Right renal cortex interstitium (tissue), 3 donors: ENCODE measurements at regions not wholly inside any gene's neighbourhood (a gene's known extent, or its start where the extent isn't known, plus 50 kb on each side); places are given as distances from the start of the nearest gene placed in this dataset.
"Not testable (repeated sequence)": the region's sequence is repeated elsewhere in the genome, so short reads cannot be mapped to it uniquely, and the experiment has no call there.

Experiments used
- DNase-seq, 3 donors: peaks; one replicate each; pipeline ENCODE4 v3.0.0-alpha.2; 2013; ENCODE audit warnings: low read depth in 3 of 3, low spot score in 2 of 3

DNA sequence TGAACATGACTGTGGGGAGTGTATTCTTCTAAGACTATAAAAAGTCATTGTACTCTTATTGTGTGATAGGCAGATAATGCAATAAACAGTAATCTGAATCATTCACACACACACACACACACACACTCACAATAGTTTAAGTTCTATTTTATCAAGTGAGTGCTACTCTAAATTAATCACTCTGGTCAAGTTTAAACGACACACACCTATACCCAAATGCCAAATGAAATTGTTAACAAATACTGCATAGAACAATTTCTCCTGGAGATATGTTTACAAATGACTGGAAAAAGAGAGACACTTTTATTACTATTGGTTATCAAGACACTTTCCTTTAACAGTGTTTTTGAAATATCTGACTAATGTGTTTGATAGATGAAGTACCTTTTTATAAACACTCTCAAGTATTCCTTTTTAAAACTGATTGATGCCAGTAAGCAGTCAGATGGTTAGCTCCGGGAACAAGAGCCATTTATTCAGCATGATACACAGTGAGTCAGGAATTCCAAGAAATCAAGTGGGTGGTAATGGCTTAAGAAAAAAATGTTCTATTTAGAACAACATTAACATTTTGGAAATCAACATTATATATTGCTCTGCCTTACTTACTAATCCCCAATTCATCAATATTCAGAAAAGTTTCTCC, 521.6 kb upstream of the ST8SIA4 start:
- DNase-seq = no peak

DNA sequence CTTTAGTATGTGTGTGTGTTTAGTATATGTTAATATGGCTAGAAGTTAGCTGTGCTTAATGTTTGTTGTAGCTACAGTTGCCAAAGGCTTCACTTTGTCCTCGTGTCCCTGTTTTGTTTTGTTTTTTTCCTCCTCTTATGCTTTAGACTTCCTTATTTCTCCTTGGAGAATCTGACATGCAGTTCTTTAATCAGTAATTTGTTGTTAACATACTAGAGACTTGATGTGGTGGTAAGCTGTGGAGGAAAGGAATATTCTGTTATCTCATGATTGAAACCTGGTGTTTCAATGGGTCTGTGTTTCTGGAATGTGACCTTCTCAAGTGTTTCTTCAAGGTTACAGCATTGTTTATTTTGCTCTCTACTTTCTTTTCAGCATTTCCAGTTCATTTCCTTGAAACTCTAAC, 515.6 kb upstream of the ST8SIA4 start:
- DNase-seq = peak in 2 of 3 donors; percentile 13 to 20

DNA sequence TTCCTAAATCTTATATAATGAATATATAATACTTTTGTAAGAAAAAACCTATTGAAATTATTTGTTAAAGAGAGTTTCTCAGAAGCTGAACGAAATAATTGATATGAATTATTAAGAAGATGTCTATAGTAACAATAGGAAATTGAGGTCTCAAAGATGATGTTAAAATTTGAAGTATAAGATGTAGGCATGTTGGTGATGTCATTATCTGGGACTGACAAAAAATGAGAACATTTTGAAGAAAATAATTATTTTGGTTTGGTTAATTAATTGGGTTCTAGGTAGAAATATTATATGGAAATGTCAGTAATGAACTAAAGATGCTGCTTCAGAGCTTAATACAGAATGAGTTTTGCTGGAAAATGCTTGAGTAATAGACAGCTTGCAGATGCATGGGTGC, 501.4 kb upstream of the ST8SIA4 start:
- DNase-seq = no peak

DNA sequence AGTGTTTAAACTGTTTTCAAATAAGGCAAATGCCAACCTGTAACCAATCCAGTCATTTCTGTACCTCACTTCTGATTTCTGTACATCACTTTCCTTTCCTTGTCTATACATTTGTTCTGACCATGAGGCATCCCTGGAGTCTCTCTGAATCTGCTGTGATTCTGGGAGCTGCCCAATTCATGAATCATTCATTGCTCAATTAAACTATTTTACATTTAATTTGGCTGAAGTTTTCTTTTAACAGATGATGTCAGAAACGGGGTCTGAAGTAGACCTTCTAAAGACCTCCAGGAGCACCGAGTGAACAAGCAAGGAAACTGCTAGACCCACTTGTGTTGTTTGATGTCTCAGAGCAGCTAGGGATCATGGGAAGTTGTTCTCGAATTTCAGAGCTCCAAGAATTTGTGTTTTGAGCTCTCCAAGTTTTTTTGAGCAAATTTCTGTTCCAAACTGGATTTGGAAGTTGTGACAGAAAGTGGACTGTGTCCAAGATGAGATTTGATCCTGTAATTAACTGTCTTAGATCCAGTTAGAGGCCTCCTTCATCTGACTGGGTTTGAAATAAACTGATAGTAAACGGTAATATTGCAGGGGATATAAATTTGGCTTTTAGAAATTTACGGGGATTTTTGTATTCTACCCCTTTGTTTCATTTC, 490.8 kb upstream of the ST8SIA4 start:
- no peak for DNase-seq

DNA sequence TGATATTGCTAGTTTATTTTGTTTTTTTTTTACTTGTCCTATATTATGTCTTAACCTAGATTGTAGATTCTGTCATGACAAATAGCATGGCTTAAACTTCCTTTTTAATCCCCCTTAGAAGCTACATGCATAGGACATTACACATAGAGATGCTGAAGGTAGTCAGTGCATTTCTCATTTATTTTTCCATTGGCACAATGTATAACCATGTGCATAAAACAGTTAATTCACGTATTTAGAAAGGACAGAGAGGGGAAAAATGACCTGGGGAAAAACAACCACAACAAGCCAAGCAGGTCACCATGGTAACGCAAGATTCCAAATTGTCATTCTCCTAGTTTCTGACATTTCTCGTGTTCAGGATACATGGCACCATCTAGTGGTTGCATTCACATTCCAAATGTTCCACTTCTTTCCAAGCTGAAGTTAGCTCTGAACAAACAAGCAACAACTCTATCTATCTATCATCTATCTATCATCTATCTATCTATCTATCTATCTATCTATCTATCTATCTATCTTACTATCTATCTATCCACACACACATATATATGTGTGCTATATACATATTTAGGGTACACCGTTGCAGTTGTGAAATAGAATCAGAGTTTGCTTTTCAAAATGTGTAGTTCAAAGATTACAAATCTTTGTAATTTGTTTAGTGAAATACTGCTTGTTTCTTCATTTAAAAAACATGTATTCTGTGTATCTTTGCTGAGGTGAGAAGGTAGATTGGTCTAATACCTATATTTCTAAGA, 487.2 kb upstream of the ST8SIA4 start:
- DNase-seq = peak in 2 of 3 donors; percentile 21 to 27

DNA sequence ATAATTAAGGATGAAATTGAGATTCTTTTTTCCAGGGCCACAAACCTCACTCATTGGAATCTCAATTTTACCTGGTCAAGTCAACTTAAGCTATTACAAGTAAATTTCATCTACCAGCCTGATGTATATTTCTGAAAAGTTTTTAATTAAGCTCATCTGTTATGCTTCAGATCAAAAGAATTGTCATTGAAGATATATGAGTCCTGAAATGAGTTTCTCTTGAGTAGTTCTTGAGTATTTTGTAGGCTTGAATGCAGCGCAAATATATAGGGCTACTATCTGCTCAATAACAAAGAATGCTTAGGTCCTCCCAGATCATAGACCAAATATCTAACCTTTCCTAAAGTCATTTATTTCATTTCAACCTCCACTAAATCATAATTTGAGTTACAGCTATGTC, 482.2 kb upstream of the ST8SIA4 start:
- no peak for DNase-seq

DNA sequence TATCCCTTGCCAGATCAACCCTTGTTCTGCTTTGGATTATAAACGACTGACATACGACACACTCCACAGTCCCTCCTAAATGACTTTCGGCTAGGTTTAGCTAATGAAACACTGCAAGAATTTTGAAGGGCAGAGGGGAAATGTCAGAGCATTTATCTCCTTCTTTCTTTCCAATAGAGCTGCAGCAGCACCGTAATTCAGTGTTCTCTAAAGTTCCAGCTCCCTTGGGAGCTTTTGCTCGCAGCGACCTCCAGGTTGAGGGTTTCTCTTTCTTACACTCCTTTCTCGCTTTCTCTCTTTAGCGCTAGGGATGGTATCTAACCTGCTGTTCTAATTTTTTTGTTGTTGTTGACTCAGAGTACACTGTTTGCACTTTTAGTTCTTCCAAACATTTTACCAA, 467.1 kb upstream of the ST8SIA4 start:
- DNase-seq = no peak

DNA sequence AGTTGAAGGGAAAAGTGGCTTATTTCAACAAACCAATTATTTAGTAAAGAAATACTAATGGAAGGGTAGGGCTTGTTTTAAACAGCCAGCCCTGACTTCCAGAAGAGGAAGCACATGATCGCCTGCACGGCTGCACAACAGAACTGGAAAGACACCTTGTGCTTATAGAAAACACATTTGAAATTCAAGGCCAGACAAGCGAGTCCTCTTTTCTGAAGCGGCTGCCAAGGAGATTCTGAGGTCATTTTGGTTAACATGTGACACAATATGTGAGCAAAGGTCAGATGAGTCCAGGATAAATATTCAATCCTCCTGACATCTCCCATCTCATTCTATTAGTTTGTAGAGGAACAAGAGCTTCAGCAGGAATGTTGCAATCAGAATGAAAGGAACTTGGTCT, 461.4 kb upstream of the ST8SIA4 start:
- DNase-seq = no peak

DNA sequence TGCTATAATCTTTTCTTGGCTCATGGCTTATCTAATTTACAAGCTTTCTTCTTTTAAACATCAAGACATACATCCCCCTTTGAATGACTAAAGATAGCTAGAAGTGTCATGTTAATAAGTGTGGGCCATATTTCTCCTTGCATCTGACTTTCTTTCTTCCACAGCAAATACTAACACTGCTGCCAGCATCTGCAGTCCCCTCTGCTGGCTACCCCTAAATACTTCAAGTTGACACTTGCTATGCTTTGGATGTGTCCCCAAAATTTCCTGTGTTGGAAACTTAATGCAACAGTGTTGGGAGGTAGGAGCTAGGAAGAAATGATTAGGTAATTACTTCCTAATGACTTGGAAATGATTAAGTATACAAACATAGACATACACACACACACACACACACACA, 459.0 kb upstream of the ST8SIA4 start:
- DNase-seq = no peak

DNA sequence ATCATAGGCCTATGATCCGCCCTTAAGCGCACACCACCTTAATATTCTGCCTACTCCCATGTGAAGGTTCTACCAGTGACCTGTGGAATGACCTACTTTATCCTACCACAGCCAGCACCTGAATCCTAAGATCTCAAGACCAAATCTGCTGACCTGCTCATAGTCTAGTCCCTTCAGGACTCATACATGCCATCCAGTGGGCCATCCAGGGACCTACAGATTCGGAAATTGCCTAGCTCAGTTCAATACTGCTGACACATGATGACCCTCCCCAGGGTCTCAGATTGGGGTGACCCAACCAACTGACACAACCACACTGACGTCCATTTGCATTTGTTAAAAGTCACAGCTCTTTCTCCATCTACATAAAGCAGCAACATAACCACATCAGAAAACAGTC, 443.8 kb upstream of the ST8SIA4 start:
- no peak for DNase-seq

DNA sequence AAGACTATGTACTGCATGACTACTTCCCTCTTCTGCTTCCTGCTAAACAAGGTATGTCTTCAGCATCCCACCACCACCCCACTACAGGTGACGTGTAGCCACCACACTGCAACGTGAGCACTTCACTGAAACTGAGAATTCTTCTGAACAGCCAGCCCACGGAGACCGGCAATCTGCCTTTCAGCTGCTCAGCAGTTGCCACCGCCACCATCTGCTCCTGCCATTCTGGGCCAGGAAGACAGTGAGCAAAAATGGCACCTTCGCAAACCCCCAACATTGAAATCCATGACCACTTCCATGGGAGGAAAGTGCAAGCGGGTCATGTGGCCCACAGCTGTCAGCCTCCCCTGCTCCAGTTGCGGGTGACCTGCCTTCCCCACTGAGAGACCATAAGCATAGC, 443.4 kb upstream of the ST8SIA4 start:
- no peak for DNase-seq

DNA sequence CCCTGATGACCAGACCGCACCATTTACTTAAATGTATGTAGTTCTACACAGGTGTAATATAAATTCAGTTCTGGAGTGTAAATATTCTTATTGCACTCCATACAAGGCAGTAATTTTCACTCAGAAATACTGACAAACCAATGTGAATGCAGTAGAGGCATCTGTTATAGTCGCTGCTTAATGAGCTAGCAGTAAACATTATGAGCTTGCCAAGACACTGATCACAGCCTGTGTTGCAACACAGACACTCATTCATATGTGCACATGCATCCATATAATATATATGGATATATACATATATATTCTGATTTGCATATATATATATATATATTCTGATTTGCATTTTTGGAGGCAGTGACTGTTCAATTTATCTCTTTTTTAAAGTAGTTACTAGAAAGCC, 435.1 kb upstream of the ST8SIA4 start:
- no peak for DNase-seq

DNA sequence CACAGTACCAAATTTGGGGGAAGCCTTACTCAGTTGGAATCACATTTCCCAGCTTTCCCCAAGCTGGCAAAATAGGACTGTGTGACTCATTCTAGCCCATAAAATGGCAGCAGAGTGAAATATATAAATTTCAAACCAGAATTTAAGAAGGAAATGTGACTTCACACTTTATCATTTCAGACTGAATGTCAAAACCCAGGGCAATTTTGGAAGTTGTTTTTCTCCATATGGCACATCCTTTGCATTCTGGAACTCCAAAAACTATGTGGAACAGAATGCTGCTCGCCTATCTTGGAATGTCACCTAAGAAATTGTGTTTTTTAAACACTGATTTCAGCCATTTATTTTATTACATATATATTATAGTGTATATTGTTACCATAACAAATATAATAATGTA, 424.7 kb upstream of the ST8SIA4 start:
- DNase-seq = no peak

DNA sequence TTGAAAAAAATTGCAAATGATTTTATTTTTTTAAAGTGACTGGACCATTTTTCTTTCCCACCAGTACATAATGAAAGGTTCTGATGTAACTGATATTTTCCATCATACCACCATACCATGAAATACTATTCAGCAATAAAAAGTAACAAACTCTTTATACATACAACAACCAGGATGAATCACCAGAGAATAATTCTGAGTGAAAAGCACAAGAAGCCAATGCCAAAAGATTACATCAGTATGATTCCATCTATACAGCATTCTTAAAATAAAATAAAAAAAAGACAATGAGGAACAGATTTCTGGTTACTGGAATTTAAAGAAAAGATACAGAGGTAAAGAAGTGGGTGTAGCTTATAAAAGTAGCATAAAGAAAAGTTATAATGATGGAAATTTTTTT, 423.7 kb upstream of the ST8SIA4 start:
- no peak for DNase-seq

DNA sequence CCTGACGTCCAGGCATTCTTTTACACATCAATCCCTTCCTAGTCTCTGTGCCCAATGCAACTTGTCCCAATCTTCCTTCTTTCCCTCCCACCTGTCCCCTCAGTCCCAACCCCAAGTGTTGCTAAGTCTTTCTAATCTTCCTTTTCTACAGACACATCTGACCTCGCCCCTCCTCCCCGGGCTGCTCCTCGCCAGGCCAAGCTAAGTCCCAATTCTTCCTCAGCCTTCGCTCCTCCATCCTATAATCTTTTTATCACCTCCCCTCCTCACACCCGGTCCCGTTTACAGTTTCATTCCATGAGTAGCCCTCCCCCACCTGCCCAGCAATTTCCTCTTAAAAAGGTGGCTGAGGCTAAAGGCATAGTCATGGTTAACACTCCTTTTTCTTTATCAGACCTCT, 413.3 kb upstream of the ST8SIA4 start:
- not testable (repeated sequence) for DNase-seq

DNA sequence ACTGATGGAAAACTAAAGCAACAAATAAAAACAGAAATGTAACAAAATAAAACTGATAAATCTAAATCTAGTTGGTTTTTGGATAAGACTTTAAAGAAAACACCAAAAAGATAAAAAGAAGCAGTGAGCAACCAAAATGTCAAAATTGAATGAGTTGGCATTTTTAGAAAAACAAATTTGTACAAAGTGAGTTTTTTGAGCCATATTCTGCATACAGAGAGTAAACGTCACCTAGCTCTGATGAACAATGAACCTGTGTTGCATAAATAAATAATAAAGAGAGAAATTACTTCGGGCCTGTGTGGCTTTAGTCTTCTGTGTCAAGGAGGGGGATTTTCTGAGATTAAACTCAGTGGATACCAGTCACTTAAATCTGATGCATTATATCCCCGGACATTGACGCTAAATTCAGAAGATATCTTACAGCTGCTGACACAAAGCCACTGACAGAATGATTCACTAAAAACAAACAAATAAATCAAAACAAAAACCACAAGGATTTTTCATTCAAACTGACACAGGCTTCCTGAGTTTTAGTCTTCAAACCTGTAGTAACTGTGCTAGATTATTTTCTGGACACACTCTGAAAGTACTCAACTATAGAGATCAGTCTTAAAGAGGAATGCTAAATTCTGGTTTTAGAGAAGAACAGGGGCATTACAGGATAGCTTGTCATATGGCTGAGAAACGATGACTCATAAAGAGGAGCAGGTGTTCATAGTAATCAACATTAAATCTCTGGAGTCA, 403.5 kb upstream of the ST8SIA4 start:
- no peak for DNase-seq

DNA sequence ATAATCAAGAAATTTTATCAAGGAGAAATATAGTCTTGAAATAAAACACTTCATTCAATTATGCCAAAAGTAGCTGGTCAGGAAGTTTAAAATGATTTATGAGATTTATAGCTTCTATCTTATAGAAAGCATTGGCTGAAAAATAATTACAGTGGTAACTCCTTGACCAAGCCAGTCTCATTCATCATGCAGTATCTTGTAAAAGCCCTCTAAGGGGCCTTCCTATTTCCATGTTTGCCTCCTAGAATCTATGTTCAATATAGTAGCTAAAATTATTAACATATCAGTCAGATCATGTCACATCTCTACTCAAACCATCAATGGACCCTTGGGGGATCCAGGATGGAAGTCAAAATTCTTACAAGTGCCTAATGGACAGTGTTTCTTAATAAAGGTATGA, 393.4 kb upstream of the ST8SIA4 start:
- DNase-seq = no peak

DNA sequence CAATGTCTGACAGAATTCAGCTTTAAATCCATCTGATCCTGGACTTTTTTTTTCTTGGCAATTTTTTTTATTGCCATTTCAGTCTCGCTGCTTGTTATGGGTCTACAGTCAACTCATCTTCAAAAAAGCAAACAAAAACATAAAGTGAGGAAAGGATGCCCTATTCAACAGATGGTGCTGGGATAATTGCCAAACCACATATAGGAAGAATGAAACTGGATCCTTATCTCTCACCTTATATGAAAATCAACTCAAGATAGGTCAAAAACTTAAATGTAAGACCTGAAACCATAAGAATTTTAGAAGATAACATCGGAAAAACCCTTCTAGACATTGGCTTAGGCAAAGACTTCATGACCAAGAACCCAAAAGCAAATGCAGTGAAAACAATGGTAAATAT, 389.1 kb upstream of the ST8SIA4 start:
- DNase-seq = no peak

DNA sequence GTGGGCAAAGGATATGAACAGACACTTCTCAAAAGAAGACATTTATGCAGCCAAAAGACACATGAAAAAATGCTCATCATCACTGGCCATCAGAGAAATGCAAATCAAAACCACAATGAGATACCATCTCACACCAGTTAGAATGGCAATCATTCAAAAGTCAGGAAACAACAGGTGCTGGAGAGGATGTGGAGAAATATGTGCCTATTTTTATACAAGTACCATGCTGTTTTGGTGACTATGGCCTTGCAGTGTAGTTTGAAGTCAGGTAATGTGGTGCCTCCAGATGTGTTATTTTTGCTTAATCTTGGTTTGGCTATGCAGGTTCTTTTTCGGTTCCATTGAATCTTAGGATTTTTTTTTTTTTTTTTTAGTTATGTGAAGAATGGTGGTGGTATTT, 387.7 kb upstream of the ST8SIA4 start:
- DNase-seq = not testable (repeated sequence)

DNA sequence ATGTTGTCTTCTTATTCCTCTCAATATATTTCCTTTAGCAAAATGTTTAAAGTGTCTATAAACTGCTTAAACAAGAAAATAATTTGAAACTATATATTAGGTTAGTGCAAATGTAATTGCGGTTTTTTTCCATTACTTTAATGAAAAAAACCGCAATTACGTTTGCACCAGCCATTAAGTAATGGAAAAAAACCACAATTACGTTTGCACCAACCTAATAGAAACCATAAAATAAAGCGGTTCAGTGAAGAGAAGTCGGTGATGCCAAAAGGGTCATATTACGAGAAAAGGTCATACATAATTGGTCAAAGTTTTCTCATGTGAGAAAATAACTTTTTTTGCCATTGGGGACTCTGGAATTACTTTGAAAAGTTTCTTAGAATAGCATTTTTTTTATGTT, 385.6 kb upstream of the ST8SIA4 start:
- no peak for DNase-seq

DNA sequence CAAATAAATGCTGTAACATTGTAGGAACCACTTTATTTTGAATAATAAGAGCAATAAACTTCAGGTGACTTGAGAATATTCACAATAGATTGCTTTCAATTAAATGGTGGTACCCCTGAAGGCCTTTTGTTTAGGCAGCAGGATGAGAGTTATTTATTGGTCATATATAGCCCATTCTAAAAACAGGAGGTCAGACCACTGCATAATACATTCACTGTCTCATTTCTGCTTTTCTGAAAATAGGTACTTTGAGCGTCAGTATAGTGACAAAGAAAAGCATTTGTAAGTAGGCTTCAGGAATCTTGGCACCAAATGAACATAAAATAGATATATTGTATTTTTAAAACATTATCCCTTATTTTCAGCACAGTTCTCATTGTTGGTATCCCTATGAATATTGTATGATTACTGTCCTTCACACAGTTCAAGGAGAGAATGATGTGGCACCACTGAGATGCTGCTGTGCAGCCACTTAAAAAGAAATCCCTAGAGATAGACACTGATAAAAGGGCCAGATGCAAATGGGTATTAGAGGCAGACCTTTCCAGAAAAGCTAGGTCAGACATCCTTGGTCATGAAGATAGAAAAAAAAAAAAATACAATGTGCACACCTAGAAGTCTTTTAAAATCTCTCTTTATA, 381.8 kb upstream of the ST8SIA4 start:
- DNase-seq = no peak
